NB4 (cell line): ENCODE measurements at regions not wholly inside any gene's neighbourhood (a gene's known extent, or its start where the extent isn't known, plus 50 kb on each side); places are given as distances from the start of the nearest gene placed in this dataset.

Source experiments
- POLR2A ChIP-seq: IDR thresholded peaks from 2 replicates; pipeline ENCODE4 v1.6.1; 2011; ENCODE audit warnings: mild to moderate bottlenecking; ENCODE audit not compliant: insufficient read length; ENCODE audit errors: extremely low read depth
- TF ChIP-seq, protein P1 (sequence below): IDR thresholded peaks from one replicate; pipeline ENCODE4 v1.5.1; 2012; ENCODE audit warnings: low read depth, low read length
- TF ChIP-seq, protein P2 (sequence below): IDR thresholded peaks from 2 replicates; pipeline ENCODE4 v1.6.1; 2011; ENCODE audit warnings: low read depth, low read length

DNA sequence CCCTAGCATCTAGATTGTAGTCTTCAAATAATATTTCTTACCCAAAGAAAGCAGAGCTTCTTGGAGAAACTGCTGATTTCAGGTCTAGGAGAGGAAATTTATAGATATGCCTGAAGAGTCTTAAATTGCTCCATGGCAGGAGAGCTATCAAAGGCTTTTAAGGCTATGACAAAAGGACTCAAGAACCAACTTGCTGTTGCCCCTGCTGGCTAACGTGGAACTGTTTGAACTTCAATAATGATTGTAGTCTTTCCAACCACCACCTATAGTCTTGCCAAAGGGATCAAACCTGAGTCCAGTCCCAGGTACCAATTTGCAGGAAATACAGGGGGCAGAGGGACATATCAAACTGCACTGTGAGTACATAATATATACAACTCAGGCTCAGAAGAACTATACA is 336.2 kb upstream of the ESRRG start:
- no peak for TF ChIP-seq POLR2A
- TF ChIP-seq, protein P1, sequence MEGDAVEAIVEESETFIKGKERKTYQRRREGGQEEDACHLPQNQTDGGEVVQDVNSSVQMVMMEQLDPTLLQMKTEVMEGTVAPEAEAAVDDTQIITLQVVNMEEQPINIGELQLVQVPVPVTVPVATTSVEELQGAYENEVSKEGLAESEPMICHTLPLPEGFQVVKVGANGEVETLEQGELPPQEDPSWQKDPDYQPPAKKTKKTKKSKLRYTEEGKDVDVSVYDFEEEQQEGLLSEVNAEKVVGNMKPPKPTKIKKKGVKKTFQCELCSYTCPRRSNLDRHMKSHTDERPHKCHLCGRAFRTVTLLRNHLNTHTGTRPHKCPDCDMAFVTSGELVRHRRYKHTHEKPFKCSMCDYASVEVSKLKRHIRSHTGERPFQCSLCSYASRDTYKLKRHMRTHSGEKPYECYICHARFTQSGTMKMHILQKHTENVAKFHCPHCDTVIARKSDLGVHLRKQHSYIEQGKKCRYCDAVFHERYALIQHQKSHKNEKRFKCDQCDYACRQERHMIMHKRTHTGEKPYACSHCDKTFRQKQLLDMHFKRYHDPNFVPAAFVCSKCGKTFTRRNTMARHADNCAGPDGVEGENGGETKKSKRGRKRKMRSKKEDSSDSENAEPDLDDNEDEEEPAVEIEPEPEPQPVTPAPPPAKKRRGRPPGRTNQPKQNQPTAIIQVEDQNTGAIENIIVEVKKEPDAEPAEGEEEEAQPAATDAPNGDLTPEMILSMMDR: no peak
- TF ChIP-seq, protein P2, sequence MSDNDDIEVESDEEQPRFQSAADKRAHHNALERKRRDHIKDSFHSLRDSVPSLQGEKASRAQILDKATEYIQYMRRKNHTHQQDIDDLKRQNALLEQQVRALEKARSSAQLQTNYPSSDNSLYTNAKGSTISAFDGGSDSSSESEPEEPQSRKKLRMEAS: no peak
